Occipital lobe (tissue), 1 donor: ENCODE measurements at regions not wholly inside any gene's neighbourhood (a gene's known extent, or its start where the extent isn't known, plus 50 kb on each side); places are given as distances from the start of the nearest gene placed in this dataset.
A peak's percentile ranks its signal among the peaks of the same experiment; 100 is the strongest.

Experiments used
- DNase-seq: peaks from one replicate; lab custom pipeline; 2025; lab: John Stamatoyannopoulos, UW

- DNase-seq: no peak
These were observed 385.4 kb upstream of the PKDCC start for GRCh38 chr2:41662461-41662860.

GRCh38 chr2:41663056-41663455 is 384.8 kb upstream of the PKDCC start:
- DNase-seq: no peak

GRCh38 chr2:41668529-41668928 is 379.3 kb upstream of the PKDCC start:
- no peak for DNase-seq

- no peak for DNase-seq
These were observed 369.2 kb upstream of the PKDCC start for GRCh38 chr2:41678639-41679038.

- DNase-seq: no peak
These were observed 361.7 kb upstream of the PKDCC start for GRCh38 chr2:41686156-41686555.

- no peak for DNase-seq
These were observed 356.3 kb upstream of the PKDCC start for GRCh38 chr2:41691561-41691960.

- DNase-seq: no peak
These were observed 353.2 kb upstream of the PKDCC start for GRCh38 chr2:41694536-41695049.

GRCh38 chr2:41695198-41696113 is 352.4 kb upstream of the PKDCC start:
- DNase-seq: no peak

GRCh38 chr2:41697389-41697788 is 350.4 kb upstream of the PKDCC start:
- DNase-seq: no peak

- peak; percentile 20 for DNase-seq
These were observed 349.0 kb upstream of the PKDCC start for GRCh38 chr2:41698678-41699422.

- DNase-seq: no peak
These were observed 346.6 kb upstream of the PKDCC start for GRCh38 chr2:41701231-41701630.

- DNase-seq: no peak
These were observed 344.7 kb upstream of the PKDCC start for GRCh38 chr2:41703123-41703522.

GRCh38 chr2:41705634-41706033 is 342.2 kb upstream of the PKDCC start:
- no peak for DNase-seq

- no peak for DNase-seq
These were observed 341.5 kb upstream of the PKDCC start for GRCh38 chr2:41706286-41706685.

- no peak for DNase-seq
These were observed 339.9 kb upstream of the PKDCC start for GRCh38 chr2:41707790-41708451.

GRCh38 chr2:41709702-41710599 is 337.9 kb upstream of the PKDCC start:
- no peak for DNase-seq

- no peak for DNase-seq
These were observed 336.9 kb upstream of the PKDCC start for GRCh38 chr2:41710944-41711343.

GRCh38 chr2:41711736-41712135 is 336.1 kb upstream of the PKDCC start:
- no peak for DNase-seq

GRCh38 chr2:41716497-41716896 is 331.3 kb upstream of the PKDCC start:
- no peak for DNase-seq

- DNase-seq: peak; percentile 3
These were observed 330.0 kb upstream of the PKDCC start for GRCh38 chr2:41717839-41718238.

- no peak for DNase-seq
These were observed 329.1 kb upstream of the PKDCC start for GRCh38 chr2:41718705-41719104.
